HG03175 (cell line): ENCODE measurements at regions not wholly inside any gene's neighbourhood (a gene's known extent, or its start where the extent isn't known, plus 50 kb on each side); places are given as distances from the start of the nearest gene placed in this dataset.

ENCODE experiments used
- ATAC-seq: cut with Tn5 transposase; IDR thresholded peaks from one replicate; pipeline ENCODE4 v1.9.1; 2021; ENCODE audit warnings: mild to moderate bottlenecking, moderate library complexity; ENCODE audit not compliant: unreplicated experiment

DNA sequence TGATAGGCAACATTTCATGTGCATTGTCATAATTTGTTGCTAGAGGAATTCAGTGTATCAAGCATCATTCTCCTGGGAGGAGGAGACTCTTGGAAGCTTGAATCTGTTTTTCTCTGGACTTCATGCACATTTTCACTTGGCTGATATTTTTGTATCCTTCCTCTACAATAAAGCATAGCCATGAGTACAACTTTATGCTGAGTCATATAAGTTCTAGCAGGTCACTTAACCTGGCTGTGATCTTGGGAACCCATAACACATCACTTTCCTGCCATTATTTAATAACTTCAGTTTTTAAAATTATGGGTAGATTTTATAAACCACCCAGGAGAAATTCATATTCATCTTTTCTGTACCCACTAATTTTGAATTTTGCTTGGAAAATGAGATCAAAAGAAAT is 203.0 kb upstream of the CD96 start:
- no peak for ATAC-seq

DNA sequence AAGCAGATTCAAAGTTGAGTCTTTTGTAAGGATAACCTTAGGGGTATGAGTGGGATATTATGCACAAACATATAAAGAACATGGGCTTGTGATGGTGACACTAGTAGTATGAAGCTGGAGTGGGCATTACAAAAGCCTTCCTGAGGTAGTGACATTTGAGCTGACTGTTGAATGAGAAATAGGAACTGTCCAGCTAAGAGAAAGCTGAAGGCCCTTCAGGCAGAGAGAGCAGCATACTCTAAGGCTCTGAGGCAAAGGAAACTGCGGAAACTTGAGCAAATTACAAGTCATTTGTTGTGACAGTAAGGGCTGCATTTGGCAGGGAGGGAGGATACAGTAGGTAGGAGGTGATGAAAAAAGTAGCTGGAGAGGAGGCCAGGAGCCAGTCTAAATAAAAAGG is 190.7 kb upstream of the CD96 start:
- no peak for ATAC-seq

DNA sequence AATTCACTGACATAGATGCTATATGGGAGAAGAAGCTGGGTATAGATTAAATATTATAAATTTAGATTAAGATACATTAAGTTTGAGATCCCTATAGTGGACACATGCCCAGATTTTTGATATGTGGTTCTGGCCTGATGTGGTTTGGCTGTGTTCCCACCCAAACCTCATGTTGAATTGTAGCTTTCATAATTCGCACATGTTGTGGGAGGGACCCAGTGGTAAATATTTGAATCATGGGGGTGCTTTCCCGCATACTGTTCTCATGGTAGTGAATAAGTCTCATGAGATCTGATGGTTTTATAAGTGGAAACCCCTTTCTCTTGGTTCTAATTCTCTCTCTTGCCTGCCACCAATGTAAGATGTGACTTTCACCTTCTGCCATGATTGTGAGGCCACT is 189.4 kb upstream of the CD96 start:
- ATAC-seq, result no peak

DNA sequence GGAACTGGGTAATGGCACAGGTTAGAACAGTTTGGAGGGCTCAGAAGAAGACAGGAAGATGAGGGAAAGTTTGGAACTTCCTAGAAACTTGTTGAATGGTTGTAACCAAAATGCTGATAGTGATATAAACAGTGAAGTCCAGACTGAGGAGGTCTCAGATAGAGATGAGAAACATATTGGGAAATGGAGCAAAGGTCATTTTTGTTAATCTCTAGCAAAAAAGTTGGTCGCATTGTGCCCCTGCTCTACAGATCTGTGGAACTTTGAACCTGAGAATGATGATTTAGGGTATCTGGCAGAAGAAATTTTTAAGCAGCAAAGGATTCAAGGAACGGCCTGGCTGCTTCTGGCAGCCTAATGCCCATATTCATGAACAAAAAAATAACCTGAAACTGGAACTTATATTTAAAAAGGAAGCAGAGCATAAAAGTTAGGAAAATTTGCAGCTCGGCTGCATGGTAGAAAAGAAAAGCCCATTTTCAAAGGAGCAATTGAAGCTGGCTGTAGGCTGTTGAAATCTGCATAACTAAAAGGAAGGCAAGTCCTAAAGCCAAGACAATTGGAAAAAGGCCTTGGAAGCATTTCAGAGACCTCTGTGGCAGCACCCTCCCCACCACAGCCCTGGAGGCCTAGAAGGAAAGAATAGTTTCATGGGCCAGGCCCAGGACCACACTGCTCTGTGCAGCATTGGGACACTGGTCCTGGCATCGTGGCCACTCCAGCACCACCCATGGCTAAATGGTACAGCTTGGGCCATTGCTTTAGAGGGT is 182.6 kb upstream of the CD96 start:
- no peak for ATAC-seq

DNA sequence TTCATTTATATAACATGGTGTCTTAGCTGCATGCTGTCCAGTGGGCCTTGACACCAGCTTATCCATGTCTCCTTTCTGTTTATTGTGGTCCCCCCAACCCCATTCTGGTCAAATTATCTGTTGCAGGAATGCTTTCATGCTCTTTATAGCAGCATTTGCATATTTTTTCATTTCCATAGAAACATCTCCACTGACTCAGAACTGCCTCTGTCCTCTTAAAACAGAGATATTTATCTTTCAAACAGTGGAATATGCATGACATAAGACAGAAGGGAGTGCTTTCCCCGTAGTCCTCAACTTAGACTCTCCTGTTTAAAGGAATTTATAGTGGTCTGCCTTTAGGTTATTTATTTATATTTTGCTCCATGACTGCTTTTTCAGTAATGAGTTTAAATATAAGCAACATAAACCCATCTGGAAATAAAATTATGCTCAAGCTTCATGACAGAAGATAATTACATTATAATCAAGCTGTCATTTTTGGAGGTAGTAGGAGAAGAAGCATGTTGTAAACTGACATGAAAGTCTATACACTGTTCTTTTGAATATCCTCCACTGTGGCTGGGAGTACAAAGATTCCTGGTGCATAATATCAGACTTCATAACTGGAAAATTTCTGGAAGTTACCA is 179.5 kb upstream of the CD96 start:
- no peak for ATAC-seq

DNA sequence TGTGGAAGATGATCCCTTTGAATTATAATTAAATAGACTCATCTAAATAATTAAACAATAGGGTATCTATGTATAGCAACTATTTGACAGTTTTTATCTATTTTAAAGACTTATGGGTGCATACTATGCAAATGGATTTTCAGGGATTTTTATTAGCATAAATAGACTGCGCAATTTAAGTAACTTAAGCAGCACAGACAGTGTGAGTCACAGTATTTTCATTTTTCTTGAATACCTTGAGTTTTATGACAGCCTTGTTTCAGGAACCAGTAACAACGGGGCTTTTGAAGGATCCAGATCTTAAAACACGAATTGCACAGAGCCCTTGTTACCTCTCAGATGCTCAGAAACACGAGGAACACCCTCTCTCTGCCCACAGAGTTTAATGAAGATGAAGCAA is 175.5 kb upstream of the CD96 start:
- no peak for ATAC-seq

DNA sequence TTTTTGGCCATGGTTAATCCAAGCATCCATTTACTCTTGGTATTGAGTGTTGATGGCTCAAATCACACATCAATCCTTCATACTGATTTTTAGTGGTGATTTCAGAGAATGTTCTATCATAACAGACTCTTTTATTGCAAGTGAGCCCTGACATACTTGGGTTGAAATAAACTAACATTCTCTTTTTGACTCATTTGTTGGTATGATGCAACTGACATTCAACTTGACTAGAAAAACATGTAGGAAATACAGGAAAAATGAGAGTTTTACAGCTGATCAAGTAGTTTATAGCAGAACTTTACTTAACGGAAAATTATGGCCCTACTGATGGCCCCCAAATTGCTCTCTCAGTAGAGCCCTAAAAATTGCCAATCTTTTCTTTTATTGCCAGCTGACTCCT is 173.9 kb upstream of the CD96 start:
- no peak for ATAC-seq

DNA sequence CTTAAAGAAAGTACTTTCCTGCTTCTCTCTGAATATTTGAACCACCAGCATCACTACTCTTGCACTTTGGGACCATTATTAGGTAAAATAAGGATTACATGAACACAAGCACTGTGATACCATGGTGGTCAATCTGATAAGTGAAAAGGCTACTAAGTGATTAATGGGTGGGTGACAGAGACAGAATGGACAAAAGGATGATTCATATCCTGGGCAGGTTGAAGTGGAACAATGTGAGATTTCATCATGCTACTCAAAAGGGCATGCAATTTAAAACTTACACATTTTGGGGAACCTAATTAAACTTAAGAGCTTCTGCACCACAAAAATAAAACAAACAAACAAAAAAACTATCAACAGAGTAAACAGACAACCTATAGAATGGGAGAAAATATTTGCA is 172.0 kb upstream of the CD96 start:
- no peak for ATAC-seq

DNA sequence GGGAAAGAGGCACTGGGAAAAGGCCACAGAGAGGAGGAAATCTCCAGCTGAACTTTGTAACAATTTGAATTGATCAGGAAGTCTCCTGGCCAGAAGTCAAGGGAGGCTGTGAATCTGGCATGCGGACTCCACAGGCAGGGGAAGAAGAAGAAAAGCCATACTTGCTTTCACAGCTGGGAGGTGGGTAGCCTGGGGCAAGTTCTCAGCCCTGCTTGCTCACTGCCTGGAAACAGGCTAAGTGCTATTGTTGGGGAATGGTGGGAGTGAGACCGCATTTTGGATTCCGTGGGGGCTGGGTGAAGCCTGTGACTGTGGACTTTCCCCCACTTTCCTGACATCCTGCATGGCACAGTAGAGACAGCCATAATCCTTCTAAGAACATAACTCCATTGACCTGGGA is 168.8 kb upstream of the CD96 start:
- ATAC-seq, result no peak

DNA sequence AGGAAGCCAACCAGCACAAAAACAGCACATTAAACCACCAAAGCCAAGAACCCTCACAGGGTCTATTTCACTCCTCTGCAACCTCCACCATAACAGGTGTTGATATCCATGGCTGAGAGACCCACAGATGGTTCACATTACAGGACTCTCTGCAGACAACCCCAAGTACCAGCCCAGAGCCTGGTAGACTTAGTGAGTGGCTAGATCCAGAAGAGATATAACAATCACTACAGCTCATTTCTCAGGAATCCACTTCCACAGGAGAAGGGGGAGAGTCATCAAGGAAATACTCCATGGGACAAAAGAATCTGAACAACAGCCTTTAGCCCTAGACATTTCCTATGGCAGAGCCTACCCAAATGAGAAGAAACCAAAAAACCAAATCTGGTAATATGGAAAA is 168.1 kb upstream of the CD96 start:
- no peak for ATAC-seq

DNA sequence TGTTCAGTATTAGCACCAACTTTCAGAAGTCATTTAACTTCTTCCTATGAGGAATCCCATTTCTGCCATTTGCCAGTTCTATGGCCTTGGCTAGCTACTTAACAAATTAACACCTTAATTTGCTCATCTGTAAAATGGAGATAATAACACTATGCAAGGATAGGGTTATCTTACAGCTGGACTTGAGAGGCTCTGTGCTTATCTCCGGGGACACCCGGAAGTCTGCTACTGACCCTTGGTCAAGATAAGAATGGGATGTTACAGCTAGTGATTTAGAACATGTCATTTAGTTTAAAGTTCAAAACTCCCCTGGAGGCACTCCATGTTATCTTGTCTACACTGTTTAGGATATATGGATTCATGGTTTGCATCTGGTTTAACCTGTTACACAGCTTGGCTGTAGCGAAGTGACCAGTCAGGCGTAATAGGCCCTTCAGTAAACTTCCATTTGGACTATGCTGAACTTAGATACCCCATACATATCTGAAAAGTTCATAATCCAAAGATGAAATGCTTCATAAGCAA is 156.0 kb upstream of the CD96 start:
- ATAC-seq, result no peak

DNA sequence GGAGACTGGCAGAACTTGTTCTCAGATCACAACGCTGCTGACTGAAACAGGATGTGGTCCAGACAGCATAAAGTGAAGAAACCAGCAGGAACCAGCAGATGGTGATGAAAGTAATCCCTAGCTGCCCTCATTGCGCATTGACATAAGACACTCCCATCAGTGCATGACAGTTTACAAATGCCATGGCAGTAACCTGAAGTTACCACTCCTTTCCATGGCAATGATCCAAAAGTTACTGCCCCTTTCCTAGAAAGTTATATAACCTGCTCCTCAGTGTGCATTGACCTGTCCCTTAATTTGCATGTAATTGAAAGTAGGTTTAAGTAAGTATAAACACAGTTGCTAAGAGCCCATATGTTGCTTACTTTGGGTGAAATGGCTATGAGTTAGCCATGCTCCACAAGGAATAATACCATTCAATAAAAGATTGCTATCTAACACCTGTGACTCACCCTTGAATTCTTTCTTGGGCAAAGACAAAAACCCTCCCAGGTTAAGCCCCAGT is 149.1 kb upstream of the CD96 start:
- no peak for ATAC-seq

DNA sequence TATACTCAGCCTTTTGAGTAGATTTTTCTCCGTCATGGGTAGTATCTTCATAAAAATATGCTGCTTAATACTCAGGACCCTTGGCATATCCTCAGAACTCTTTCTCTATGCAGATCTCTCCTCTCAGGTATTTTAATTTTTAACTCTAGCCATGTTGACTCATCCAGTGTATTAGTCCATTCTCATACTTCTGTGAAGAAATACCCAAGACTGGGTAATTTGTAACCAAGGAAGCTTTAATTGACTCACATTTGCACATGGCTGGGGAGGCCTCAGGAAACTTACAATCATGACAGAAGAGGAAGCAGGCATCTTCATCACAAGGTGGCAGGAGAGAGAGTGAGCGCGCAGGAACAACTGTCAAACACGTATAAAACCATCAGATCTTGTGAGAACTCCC is 129.3 kb upstream of the CD96 start:
- ATAC-seq, result no peak

DNA sequence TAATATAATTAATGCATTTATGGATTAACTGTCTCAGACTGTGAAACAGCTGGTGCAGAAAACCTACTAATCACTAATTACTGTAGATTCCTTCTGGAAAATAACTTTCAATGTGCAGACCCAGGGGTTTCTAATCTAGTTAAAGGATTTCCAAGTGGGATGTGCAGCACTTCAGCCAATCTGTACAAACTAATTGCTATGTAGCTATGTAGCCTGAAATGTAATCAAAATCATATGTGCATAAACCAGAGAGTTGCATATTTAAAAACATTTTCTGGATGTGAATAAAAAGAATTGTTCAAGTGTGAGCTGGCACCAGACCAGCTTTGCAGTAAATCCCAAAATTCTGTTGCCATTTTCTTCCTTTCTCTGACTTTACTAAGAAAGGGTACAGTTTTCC is 127.5 kb upstream of the CD96 start:
- no peak for ATAC-seq

DNA sequence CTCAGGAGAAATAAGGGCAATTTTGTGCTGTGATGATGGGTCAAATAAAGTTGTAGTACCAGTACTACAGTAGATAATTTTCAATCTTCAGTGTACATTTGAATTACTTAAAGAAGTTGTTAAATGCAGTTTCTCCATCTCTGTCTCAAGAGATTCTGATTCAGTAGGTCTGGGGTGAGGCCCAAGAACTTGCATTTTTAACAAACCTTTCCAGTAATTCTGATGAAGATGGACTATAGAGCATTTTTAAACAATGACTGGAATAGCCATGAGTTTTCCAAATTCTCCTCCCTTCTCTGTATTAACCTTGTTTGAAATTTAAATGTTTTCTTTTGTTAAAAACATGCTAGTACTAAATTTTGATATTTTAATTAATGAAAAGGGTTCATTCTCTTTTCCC is 127.0 kb upstream of the CD96 start:
- ATAC-seq, result no peak

DNA sequence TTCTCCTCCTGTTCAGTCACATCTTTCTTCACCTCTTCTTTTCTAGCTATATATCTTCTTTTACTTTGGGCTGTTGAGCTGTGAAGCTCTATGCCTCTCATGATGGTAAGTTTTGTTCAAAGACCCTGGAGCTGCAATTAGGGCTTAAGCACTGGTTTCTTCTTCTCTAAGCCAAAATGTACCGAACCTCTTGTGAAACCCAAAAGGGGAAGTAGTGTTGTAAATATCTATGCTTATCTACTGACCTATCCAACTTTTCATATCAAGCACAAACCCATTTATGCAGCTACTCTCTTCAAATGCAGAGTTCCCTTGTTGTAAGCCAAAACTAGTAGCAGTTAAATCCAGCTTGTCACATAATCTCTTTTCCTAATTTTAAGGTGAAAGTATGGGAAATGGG is 123.6 kb upstream of the CD96 start:
- ATAC-seq, result no peak

DNA sequence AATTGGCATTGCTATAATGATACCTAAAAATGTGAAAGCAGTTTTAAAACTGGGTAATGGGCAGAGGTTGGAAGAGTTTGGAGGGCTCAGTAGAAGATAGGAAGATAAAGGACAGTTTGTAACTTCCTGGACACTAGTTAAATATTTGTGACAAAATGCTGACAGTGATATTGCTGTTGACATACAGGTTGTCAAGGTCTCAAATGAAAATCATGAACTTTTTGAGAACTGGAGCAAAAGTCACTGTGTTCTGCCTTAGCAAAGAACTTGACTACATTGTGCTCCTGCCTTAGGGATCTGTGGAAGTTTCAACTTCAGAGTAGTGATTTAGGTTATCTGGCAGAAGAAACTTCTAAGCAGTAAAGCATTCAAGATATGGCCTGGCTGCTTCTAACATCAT is 113.7 kb upstream of the CD96 start:
- ATAC-seq, result no peak

DNA sequence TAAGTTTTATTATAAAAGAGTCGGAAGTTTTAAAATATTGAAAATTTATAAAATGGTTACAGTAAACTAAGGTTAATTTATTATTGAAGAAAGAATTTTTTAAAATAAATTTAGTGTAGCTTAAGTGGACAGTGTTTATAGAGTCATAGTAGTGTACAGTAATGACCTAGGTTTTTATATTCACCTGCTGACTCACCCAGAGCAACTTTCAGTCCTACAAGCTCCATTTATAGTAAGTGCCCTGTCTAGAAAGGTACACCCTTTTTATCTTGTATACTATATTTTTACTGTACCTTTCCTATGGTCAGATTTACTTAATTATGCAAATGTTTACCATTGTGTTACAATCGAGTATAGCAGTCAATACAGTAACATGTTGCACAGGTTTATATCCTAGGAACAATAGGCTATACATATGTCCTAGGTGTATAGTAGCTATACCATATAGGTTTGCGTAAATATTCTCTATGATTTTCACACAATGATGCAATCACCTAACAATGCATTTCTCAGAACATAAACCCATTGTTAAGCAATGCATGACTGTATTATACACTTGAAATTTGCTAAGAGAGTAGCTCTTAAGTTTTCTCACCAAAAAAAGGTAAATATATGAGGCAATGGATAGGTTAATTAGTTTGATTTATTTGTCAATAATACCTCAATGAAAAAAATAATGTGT is 106.9 kb upstream of the CD96 start:
- no peak for ATAC-seq

DNA sequence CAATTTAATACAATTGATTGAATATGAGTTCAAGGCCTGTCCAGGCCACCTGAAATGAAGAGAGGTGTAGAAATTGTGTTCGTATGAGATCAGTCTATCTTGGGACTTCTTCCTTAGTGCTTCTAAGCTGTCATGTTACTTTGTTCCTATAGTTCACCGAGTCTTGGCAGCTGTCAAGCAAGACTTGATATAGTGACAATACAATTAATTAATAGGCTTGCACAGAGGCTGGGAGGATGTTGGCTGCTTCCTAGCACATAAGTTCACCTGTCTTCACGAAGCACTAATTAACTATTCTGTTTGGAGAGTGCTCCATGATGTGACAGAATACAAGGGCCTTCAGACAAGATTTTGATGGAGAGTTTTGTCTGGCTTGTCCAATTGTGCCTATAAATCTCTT is 103.7 kb upstream of the CD96 start:
- no peak for ATAC-seq

DNA sequence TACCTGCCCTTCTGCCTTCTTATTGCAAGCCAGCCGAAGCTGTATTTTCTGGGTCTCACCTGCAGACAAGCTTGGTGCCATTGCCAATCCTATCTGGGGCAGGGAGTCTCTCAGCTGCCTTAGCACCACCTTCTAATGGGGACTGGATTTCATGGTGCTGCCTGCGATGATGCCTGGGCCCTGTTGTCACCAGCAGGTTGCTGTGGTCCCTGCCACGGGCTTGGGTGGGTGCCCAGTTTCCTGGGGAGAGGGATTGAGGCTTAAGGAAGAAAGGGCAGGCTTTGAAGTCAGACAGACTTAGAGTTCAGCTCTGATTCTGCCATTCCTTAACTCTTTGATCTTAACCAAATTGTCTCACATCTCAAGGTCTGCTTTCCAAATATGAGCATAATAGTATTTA is 87.4 kb upstream of the CD96 start:
- ATAC-seq, result no peak

DNA sequence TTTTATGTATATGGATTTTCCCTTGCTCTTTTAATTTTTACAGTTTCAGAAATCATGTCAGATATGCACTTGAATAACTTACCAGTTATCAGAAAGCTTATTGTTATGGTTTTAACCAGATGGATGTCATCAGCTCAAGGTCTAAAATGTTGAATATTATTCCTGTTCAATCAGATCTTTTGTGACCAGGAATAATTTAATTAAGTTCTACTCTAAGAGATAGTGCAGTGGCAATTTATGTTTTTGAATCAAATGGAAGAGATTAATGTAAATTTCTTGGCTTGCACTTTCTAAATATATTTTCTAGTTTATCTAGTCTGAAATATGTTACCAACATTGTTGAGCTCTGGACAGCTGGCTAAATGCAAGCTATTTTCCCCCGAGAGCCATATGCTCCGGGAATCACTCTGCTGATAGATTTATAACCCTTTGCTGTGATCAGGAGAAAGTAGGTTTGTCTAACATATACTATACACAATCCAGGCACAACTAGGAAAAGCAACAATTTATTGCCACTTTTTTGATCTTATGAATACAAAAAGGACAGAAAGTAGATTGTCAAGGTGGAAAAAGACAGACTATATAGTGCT is 76.8 kb upstream of the CD96 start:
- ATAC-seq, result no peak

DNA sequence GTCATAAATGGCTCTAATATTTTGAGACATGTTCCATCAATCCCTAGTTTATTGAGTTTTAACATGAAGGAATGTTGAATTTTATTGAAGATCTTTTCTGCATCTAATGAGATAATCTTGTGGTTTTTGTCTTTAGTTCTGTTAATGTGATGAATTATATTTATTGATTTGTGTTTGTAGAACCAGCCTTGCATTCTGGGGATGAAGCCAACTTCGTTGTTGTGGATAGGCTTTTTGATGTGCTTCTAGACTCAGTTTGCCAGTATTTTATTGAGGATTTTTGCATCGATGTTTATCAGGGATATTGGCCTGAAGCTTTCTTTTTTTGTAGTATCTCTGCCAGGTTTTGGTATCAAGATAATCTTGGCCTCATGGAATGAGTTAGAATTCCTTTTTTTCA is 72.0 kb upstream of the CD96 start:
- no peak for ATAC-seq
